ENCODE measurements at regions not wholly inside any gene's neighbourhood (a gene's known extent, or its start where the extent isn't known, plus 50 kb on each side); places are given as distances from the start of the nearest gene placed in this dataset.

DNA sequence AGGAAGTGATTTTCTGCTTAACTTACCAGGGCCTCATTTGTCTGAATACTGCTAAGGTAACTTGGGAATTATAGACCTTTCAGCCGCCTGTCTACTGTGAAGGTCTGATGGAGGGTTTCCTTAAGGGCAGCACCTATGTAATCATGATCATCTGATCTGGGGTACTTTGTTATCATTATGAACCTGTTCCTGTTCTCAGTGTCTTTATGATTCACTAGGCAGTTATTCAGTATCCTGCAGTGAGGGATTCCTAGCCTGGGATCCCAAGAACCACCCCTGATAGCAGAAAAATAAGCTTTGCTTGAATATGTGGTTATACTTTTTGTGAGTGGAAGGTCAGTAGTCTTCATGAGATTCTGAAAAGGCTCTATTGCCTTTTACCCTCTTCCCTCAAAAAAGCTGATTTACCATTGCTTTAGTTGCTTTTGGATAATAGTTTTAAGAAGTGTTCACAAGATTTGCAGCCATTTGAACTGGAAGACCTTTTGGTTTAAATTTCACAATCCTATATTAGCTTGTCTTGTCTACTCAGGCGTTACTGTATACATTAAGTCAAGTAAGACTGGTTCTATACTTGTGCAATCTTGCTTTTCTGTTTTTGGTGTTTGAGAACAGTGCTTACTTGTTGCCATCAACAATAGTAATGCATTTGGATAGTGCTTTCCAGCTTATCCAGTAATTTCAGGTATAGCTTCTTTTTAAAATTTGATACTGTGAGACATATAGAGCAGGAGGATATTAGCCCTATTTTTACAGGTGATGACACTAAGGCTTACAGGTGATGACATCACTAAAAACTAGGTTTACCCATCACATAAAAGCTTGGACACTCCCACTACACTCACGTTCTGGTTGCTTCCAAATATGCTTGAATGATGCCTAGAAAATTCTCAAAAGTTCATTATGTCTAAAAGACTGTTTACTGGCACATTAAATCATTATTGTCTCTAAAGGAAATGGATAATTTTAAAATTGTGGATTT is 60.0 kb downstream of the FHIP1A start:
- Histone ChIP-seq H3K27ac (ENCODE audit: control insufficient read depth, insufficient read depth) (no peak overlapping the region), H3K79me2 (ENCODE audit: control insufficient read depth, insufficient read depth, low read length) (no peaks in the 10 kb centered on the region), H3K4me2 (ENCODE audit: control insufficient read depth, insufficient read depth) (no peak overlapping the region), H3K9me3 (replicated peaks; ENCODE audit: control insufficient read depth, insufficient read depth, low read length) (no peaks in the 10 kb centered on the region), H3K27me3 (replicated peaks in 1 of 2; ENCODE audit: control insufficient read depth in 2 of 2, insufficient read depth in 2 of 2, low read length in 1 of 2) (no peaks in the 10 kb centered on the region; a peak in 1 of 4 replicates), H4K20me1 (ENCODE audit: control insufficient read depth, insufficient read depth) (no peaks in the 10 kb centered on the region), H3K4me3 (no peak overlapping the region), H3K4me1 (ENCODE audit: control insufficient read depth, insufficient read depth, low read length) (no peaks in the 10 kb centered on the region), H2AFZ (ENCODE audit: control insufficient read depth, low read depth, low read length) (no peak overlapping the region), H3K9ac (ENCODE audit: control insufficient read depth, insufficient read depth, low read length) (no peak overlapping the region), H3K36me3 (ENCODE audit: control insufficient read depth in 2 of 2, insufficient read depth in 2 of 2, low read length in 1 of 2) (no peaks in the 10 kb centered on the region)
- BruUV-seq (replicated peaks) = no TSS peak
- 30% methylated on average over 3 of the region's 3 CpGs for WGBS (ENCODE audit: insufficient coverage, insufficient replicate concordance, low lambda C conversion rate, missing lambda C conversion rate)
- in situ Hi-C loops (cut with MboI) (no loop called here), intact Hi-C loops (cut with micrococcal nuclease; ENCODE audit: unreplicated experiment) (no loop called here)
- RAD21 ChIA-PET (ENCODE audit: unreplicated experiment) = interaction anchor here (0.6 kb wide), 1 partner anchor 138 kb away, joined by 3 read pairs; no protein-coding TSS in a partner anchor
- no peak for TF ChIP-seq FOXM1 (IDR thresholded peaks at IDR 0.05; ENCODE audit: low read depth, low read length)
- TF ChIP-seq BHLHE40 (IDR thresholded peaks at IDR 0.05; ENCODE audit: borderline replicate concordance in 1 of 2, low read depth in 2 of 2, low read length in 1 of 2) = no peak
- TF ChIP-seq NRF1 (conservative IDR thresholded peaks at IDR 0.05; ENCODE audit: low read depth, low read length) = no peak
- no peak for TF ChIP-seq FOXK2 (IDR thresholded peaks at IDR 0.05)
- TF ChIP-seq CBFB (IDR thresholded peaks at IDR 0.05; ENCODE audit: low read depth) = no peak
- no peak for TF ChIP-seq JUND (IDR thresholded peaks at IDR 0.05; ENCODE audit: low read depth, low read length)
- no peak for TF ChIP-seq SREBF1 (IDR thresholded peaks at IDR 0.05; ENCODE audit: low read length)
- TF ChIP-seq NR2F1 (conservative IDR thresholded peaks at IDR 0.05) = no peak
- TF ChIP-seq YBX1 (IDR thresholded peaks at IDR 0.05) = no peak
- no peak for TF ChIP-seq EZH2 (IDR thresholded peaks at IDR 0.05; ENCODE audit: borderline replicate concordance, control insufficient read depth, low read depth, low read length)
- SMC1A ChIA-PET (ENCODE audit: uncharacterized antibody, unreplicated experiment) = no interaction called here
- no peak for DNase-seq (ENCODE audit: low read depth, low spot score)
- POLR2A ChIA-PET = no interaction called here
- no peak for FAIRE-seq
- ATAC-seq = no peak
- CTCF ChIA-PET = no interaction called here
